H1 (cell line): ENCODE measurements at regions not wholly inside any gene's neighbourhood (a gene's known extent, or its start where the extent isn't known, plus 50 kb on each side); places are given as distances from the start of the nearest gene placed in this dataset.

Experiments
- CHD7 ChIP-seq: fragments of 300-600 bp; sonication (generic); IDR thresholded peaks from 2 replicates; pipeline ENCODE4 v1.7.1; 2012; ENCODE audit warnings: low read length, moderate library complexity, mild to moderate bottlenecking, inconsistent platforms; ENCODE audit not compliant: insufficient replicate concordance
- CTBP2 ChIP-seq: IDR thresholded peaks from 2 replicates; pipeline ENCODE4 v1.7.0; 2011; ENCODE audit warnings: borderline replicate concordance, mild to moderate bottlenecking, moderate library complexity, mixed read lengths, low read length; ENCODE audit not compliant: insufficient read depth, insufficient read length
- EZH2 ChIP-seq: fragments of 200-600 bp; sonication (generic); IDR thresholded peaks from 2 replicates; pipeline ENCODE4 v1.7.1; 2012; ENCODE audit warnings: low read depth, mild to moderate bottlenecking, moderate library complexity, low read length, inconsistent platforms; ENCODE audit not compliant: severe bottlenecking
- RBBP5 ChIP-seq: IDR thresholded peaks from 2 replicates; pipeline ENCODE4 v1.7.1; 2012; ENCODE audit warnings: low read depth, mild to moderate bottlenecking, inconsistent platforms, low read length, moderate library complexity, borderline replicate concordance
- SIN3A ChIP-seq, 2 experiments: IDR thresholded peaks in 1 of 2; conservative IDR thresholded peaks in 1 of 2; 2 replicates each; pipeline ENCODE4 v1.6.1; 2011 to 2012; ENCODE audit warnings: low read length in 2 of 2, improper control_type of control experiment in 1 of 2, low read depth in 1 of 2, mild to moderate bottlenecking in 1 of 2
- SIX5 ChIP-seq: IDR thresholded peaks from 2 replicates; pipeline ENCODE4 v1.6.1; 2011; ENCODE audit warnings: mild to moderate bottlenecking, low read depth, low read length
- TAF7 ChIP-seq: optimal IDR thresholded peaks from 2 replicates; pipeline ENCODE3; 2011; ENCODE audit warnings: low read depth, mild to moderate bottlenecking, inconsistent platforms, low read length, moderate library complexity, borderline replicate concordance
- TEAD4 ChIP-seq: IDR thresholded peaks from 2 replicates; pipeline ENCODE4 v1.6.1; 2012; ENCODE audit warnings: low read depth, low read length, inconsistent platforms, mixed read lengths

GRCh38 chr12:89927226-89927698, 218.6 kb upstream of the ATP2B1 start (continued):
- no peak for TF ChIP-seq CHD7
- no peak for TF ChIP-seq SIN3A (conservative IDR thresholded peaks at IDR 0.05 in 1 of 2, IDR thresholded peaks at IDR 0.05 in 1 of 2; ENCODE audit: low read depth in 1 of 2, low read length in 2 of 2)
- TF ChIP-seq CTBP2, result no peak
- TF ChIP-seq RBBP5, result no peak
- no peak for TF ChIP-seq EZH2
- no peak for TF ChIP-seq TAF7
- no peak for TF ChIP-seq TEAD4
- TF ChIP-seq SIX5, result no peak
- TF ChIP-seq, all 59 proteins: peak for 0
